Fibroblast of lung (primary cell): ENCODE measurements at regions not wholly inside any gene's neighbourhood (a gene's known extent, or its start where the extent isn't known, plus 50 kb on each side); places are given as distances from the start of the nearest gene placed in this dataset.

Source experiments
- DNase-seq, 2 donors: peaks; one replicate each; pipeline versions ENCODE4 v3.0.0 to v3.0.0-alpha.2; 2010; ENCODE audit warnings: low read depth in 2 of 2
- H2AFZ ChIP-seq: 2 replicates; pipeline ENCODE4 v1.5.1; 2012; ENCODE audit warnings: low read length, control low read depth, inconsistent platforms
- H3K27ac ChIP-seq: 2 replicates; pipeline ENCODE4 v1.5.1; 2011; ENCODE audit warnings: low read length, control low read depth; ENCODE audit not compliant: insufficient read depth
- H3K27me3 ChIP-seq: 2 replicates; pipeline ENCODE4 v1.5.1; 2011; ENCODE audit warnings: mild to moderate bottlenecking, low read length; ENCODE audit not compliant: control insufficient read depth, insufficient read depth
- H3K36me3 ChIP-seq: 2 replicates; pipeline ENCODE4 v1.5.1; 2011; ENCODE audit warnings: low read length; ENCODE audit not compliant: control insufficient read depth, insufficient read depth
- H3K4me1 ChIP-seq: 2 replicates; pipeline ENCODE4 v1.5.1; 2011; ENCODE audit warnings: low read length; ENCODE audit not compliant: control insufficient read depth, insufficient read depth; ENCODE audit errors: extremely low read depth
- H3K4me2 ChIP-seq: 2 replicates; pipeline ENCODE4 v1.5.1; 2011; ENCODE audit warnings: low read length, control low read depth; ENCODE audit not compliant: insufficient read depth; ENCODE audit errors: extremely low read depth
- H3K4me3 ChIP-seq, 4 experiments: fragments of 200-600 bp in 1 of 4; sonication (generic) in 1 of 4; replicated peaks in 1 of 4; 2 replicates each; pipeline ENCODE4 v1.5.1; 2011 to 2016; ENCODE audit warnings: low read length in 4 of 4, low read depth in 3 of 4, mild to moderate bottlenecking in 3 of 4, control low read depth in 2 of 4, inconsistent platforms in 1 of 4, mixed read lengths in 1 of 4; ENCODE audit not compliant: insufficient read depth in 1 of 4; ENCODE audit errors: control extremely low read depth in 1 of 4
- H3K79me2 ChIP-seq: 2 replicates; pipeline ENCODE4 v1.5.1; 2012; ENCODE audit warnings: mild to moderate bottlenecking, low read length, inconsistent platforms; ENCODE audit not compliant: control insufficient read depth, insufficient read depth
- H3K9ac ChIP-seq: 2 replicates; pipeline ENCODE4 v1.5.1; 2011; ENCODE audit warnings: mild to moderate bottlenecking, low read length, control low read depth; ENCODE audit not compliant: insufficient read depth
- H3K9me3 ChIP-seq: 2 replicates; pipeline ENCODE4 v1.5.1; 2012; ENCODE audit warnings: low read depth, low read length; ENCODE audit not compliant: control insufficient read depth, insufficient read depth
- H4K20me1 ChIP-seq: 2 replicates; pipeline ENCODE4 v1.5.1; 2011; ENCODE audit warnings: low read length; ENCODE audit not compliant: control insufficient read depth, insufficient read depth; ENCODE audit errors: extremely low read depth
- CTCF ChIP-seq, 2 donors: IDR thresholded peaks in 1 of 2; conservative IDR thresholded peaks in 1 of 2; 1 replicate in 1 of 2; 2 replicates in 1 of 2; pipeline ENCODE4 v1.5.1; 2011 to 2012; ENCODE audit warnings: low read length in 2 of 2, control low read depth in 1 of 2, inconsistent platforms in 1 of 2, low read depth in 1 of 2, mild to moderate bottlenecking in 1 of 2
- EZH2 ChIP-seq: IDR thresholded peaks from 2 replicates; pipeline ENCODE4 v1.5.1; 2012; ENCODE audit warnings: low read length, control low read depth, mild to moderate bottlenecking; ENCODE audit errors: missing control alignments

GRCh38 chr12:13794706-13795105, 186.7 kb downstream of the GRIN2B start:
- Histone ChIP-seq H3K9ac (no peak overlapping the region), H2AFZ (no peak overlapping the region), H3K4me2 (no peak overlapping the region), H3K79me2 (no peaks in the 10 kb centered on the region), H3K9me3 (no peaks in the 10 kb centered on the region), H4K20me1 (no peaks in the 10 kb centered on the region), H3K27me3 (no peaks in the 10 kb centered on the region), H3K27ac (no peak overlapping the region), H3K36me3 (no peaks in the 10 kb centered on the region), H3K4me1 (no peaks in the 10 kb centered on the region), H3K4me3 (no peak overlapping the region)
- no peak for TF ChIP-seq EZH2
- DNase-seq, result no peak

- Histone ChIP-seq H3K4me2 (no peak overlapping the region), H3K36me3 (no peaks in the 10 kb centered on the region), H3K27ac (no peak overlapping the region), H3K9me3 (no peaks in the 10 kb centered on the region), H4K20me1 (no peaks in the 10 kb centered on the region), H3K9ac (no peak overlapping the region), H3K4me3 (no peak overlapping the region), H2AFZ (no peak overlapping the region), H3K4me1 (no peaks in the 10 kb centered on the region), H3K27me3 (no peaks in the 10 kb centered on the region), H3K79me2 (no peaks in the 10 kb centered on the region)
- no peak for DNase-seq
- no peak for TF ChIP-seq CTCF (conservative IDR thresholded peaks at IDR 0.05 in 1 of 2, IDR thresholded peaks at IDR 0.05 in 1 of 2; ENCODE audit: low read depth in 1 of 2, low read length in 2 of 2)
These were observed 191.1 kb downstream of the GRIN2B start for GRCh38 chr12:13790317-13790716.

GRCh38 chr12:13788626-13789025, 192.8 kb downstream of the GRIN2B start:
- H3K4me3 ChIP-seq, result no peak overlapping the region

More at GRCh38 chr12:13788626-13789025, 192.8 kb downstream of the GRIN2B start:
- TF ChIP-seq EZH2 (no peak), CTCF (conservative IDR thresholded peaks at IDR 0.05 in 1 of 2, IDR thresholded peaks at IDR 0.05 in 1 of 2; ENCODE audit: low read depth in 1 of 2, low read length in 2 of 2) (no peak)
- DNase-seq, result no peak
- Histone ChIP-seq H3K79me2 (no peaks in the 10 kb centered on the region), H3K9ac (no peak overlapping the region), H3K36me3 (no peaks in the 10 kb centered on the region), H3K27ac (no peak overlapping the region), H3K9me3 (no peaks in the 10 kb centered on the region), H3K27me3 (no peaks in the 10 kb centered on the region), H2AFZ (no peak overlapping the region), H3K4me1 (no peaks in the 10 kb centered on the region), H4K20me1 (no peaks in the 10 kb centered on the region), H3K4me2 (no peak overlapping the region)
